ENCODE measurements at regions not wholly inside any gene's neighbourhood (a gene's known extent, or its start where the extent isn't known, plus 50 kb on each side); places are given as distances from the start of the nearest gene placed in this dataset.

DNA sequence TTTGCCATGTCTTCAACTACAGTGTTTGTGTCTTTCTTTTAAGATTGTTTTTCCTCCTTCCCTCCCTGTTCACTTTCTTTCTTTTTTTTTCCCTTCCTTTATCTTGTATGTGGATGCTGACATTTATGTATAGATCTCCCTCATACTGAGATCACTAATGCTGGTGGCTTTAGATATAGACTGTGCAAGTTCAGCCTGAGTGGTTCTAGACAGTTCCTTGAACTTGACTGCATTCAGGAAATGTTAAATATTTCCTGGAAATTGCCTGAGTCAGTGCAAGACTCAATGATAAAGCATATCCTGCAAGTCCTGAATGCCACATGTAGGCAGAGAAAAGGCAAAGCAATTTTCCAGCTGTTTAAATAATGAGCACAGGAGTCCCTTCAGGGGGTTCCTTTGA lies 182.5 kb upstream of the NR3C1 start:
- Histone ChIP-seq H3K36me3 (ENCODE audit: insufficient read depth) (no peaks in the 10 kb centered on the region), H3K4me2 (no peak overlapping the region), H2AFZ (ENCODE audit: low read depth) (no peak overlapping the region), H3K79me2 (ENCODE audit: insufficient read depth, low read depth) (no peaks in the 10 kb centered on the region), H3K27me3 (ENCODE audit: insufficient read depth, low read depth) (no peaks in the 10 kb centered on the region), H3K4me3 (IDR thresholded peaks at IDR 0.05; ENCODE audit: insufficient read depth, low read depth, low read length) (no peak overlapping the region), H3K9ac (no peak overlapping the region), H3K27ac (no peak overlapping the region), H4K20me1 (ENCODE audit: insufficient read depth) (no peaks in the 10 kb centered on the region), H3K4me1 (ENCODE audit: low read depth, poor library complexity, severe bottlenecking) (peaks cover 4% of the 10 kb centered on the region)
- TF ChIP-seq, protein P1, sequence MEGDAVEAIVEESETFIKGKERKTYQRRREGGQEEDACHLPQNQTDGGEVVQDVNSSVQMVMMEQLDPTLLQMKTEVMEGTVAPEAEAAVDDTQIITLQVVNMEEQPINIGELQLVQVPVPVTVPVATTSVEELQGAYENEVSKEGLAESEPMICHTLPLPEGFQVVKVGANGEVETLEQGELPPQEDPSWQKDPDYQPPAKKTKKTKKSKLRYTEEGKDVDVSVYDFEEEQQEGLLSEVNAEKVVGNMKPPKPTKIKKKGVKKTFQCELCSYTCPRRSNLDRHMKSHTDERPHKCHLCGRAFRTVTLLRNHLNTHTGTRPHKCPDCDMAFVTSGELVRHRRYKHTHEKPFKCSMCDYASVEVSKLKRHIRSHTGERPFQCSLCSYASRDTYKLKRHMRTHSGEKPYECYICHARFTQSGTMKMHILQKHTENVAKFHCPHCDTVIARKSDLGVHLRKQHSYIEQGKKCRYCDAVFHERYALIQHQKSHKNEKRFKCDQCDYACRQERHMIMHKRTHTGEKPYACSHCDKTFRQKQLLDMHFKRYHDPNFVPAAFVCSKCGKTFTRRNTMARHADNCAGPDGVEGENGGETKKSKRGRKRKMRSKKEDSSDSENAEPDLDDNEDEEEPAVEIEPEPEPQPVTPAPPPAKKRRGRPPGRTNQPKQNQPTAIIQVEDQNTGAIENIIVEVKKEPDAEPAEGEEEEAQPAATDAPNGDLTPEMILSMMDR (conservative IDR thresholded peaks at IDR 0.05; ENCODE audit: low read depth, low read length) = no peak

DNA sequence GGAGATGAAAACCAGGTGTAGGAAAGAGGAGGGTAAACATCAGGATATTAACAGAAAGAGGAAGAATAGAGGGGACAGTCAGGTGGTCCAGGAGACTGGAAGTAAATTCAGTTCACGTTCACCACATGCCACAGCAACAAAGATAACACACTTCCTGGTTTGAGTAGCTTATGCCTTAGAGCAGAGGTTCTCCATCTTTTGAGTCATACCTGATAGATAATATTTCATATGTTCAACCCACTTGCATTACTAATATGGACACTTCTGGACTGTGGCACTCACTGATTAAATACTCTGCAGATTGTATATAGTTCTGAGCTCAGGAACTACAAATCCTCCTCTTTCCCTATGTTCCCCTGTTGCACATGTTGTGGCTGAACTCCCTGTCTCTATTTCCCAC lies 179.9 kb upstream of the NR3C1 start:
- Histone ChIP-seq H3K36me3 (ENCODE audit: insufficient read depth) (no peaks in the 10 kb centered on the region), H3K79me2 (ENCODE audit: insufficient read depth, low read depth) (no peaks in the 10 kb centered on the region), H3K4me1 (ENCODE audit: low read depth, poor library complexity, severe bottlenecking) (peaks cover 4% of the 10 kb centered on the region), H3K4me2 (no peak overlapping the region), H2AFZ (ENCODE audit: low read depth) (no peak overlapping the region), H3K27me3 (ENCODE audit: insufficient read depth, low read depth) (no peaks in the 10 kb centered on the region), H3K27ac (no peak overlapping the region), H3K9ac (no peak overlapping the region), H4K20me1 (ENCODE audit: insufficient read depth) (no peaks in the 10 kb centered on the region), H3K4me3 (IDR thresholded peaks at IDR 0.05; ENCODE audit: insufficient read depth, low read depth, low read length) (no peak overlapping the region)
- TF ChIP-seq, protein P1 (conservative IDR thresholded peaks at IDR 0.05; ENCODE audit: low read depth, low read length) = no peak

DNA sequence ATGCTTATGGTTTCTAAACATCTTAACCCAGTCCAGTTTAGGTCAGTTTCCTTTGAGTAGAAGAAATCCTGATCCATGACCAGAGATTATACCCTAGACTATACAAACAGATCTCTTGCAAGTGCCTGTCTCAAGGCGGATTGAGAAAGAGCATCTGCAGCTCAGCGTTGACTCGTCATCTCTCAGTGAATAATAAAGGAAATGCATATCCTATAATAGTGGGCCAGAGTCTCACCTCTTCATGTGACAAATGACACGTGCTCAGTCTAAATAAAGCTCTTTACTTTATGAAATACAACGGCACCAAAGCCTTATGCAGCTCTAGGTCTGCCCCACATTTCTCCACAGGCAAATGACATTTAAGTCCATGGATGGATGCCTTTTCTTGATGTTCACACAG lies 179.4 kb upstream of the NR3C1 start:
- Histone ChIP-seq H3K27me3 (ENCODE audit: insufficient read depth, low read depth) (no peaks in the 10 kb centered on the region), H3K27ac (no peak overlapping the region), H2AFZ (ENCODE audit: low read depth) (no peak overlapping the region), H3K4me2 (no peak overlapping the region), H3K4me1 (ENCODE audit: low read depth, poor library complexity, severe bottlenecking) (peaks cover 4% of the 10 kb centered on the region), H3K79me2 (ENCODE audit: insufficient read depth, low read depth) (no peaks in the 10 kb centered on the region), H3K4me3 (IDR thresholded peaks at IDR 0.05; ENCODE audit: insufficient read depth, low read depth, low read length) (no peak overlapping the region), H3K36me3 (ENCODE audit: insufficient read depth) (no peaks in the 10 kb centered on the region), H3K9ac (no peak overlapping the region), H4K20me1 (ENCODE audit: insufficient read depth) (no peaks in the 10 kb centered on the region)
- TF ChIP-seq, protein P1 (conservative IDR thresholded peaks at IDR 0.05; ENCODE audit: low read depth, low read length) = no peak

DNA sequence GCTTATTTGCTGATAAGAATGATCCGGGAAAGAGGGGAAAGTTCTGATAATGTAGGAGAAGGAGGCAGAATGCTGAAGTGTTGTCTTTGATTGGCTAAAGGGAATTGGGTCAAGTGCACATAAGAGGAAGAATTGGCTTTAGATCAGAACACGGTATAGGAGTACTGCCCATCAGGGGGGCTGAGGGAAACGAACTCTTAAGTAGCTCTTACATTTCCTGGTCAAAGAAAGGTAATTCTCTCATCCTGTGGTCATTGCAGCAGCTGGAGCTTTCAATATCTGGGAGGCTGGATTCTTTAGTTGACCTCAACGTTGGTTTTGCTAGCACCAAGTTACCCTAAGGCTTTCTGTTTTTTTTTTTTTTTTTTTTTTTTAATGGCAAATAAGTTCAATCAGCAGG lies 178.7 kb upstream of the NR3C1 start:
- Histone ChIP-seq H4K20me1 (ENCODE audit: insufficient read depth) (no peaks in the 10 kb centered on the region), H3K27me3 (ENCODE audit: insufficient read depth, low read depth) (no peaks in the 10 kb centered on the region), H3K4me1 (ENCODE audit: low read depth, poor library complexity, severe bottlenecking) (peaks cover 4% of the 10 kb centered on the region), H3K4me2 (no peak overlapping the region), H3K4me3 (IDR thresholded peaks at IDR 0.05; ENCODE audit: insufficient read depth, low read depth, low read length) (no peak overlapping the region), H3K79me2 (ENCODE audit: insufficient read depth, low read depth) (no peaks in the 10 kb centered on the region), H2AFZ (ENCODE audit: low read depth) (no peak overlapping the region), H3K27ac (no peak overlapping the region), H3K9ac (no peak overlapping the region), H3K36me3 (ENCODE audit: insufficient read depth) (no peaks in the 10 kb centered on the region)
- TF ChIP-seq, protein P1 (conservative IDR thresholded peaks at IDR 0.05; ENCODE audit: low read depth, low read length) = no peak
